Spleen (tissue), 7 donors: ENCODE measurements at regions not wholly inside any gene's neighbourhood (a gene's known extent, or its start where the extent isn't known, plus 50 kb on each side); places are given as distances from the start of the nearest gene placed in this dataset.

Experiments
- CTCF ChIP-seq, 11 experiments: fragments of 200-600 bp in 7 of 11; fragments of 450-650 bp in 4 of 11; sonication (generic) in 4 of 11; IDR thresholded peaks in 8 of 11; conservative IDR thresholded peaks in 3 of 11; 1 replicate in 7 of 11; 2 replicates in 4 of 11; pipeline versions ENCODE4 v1.4.0 to v1.8.0; 2016 to 2021; ENCODE audit warnings: antibody characterized with exemption in 11 of 11, inconsistent platforms in 4 of 11, mild to moderate bottlenecking in 1 of 11
- POLR2A ChIP-seq, 3 donors: fragments of 450-650 bp; IDR thresholded peaks; one replicate each; pipeline ENCODE4 v1.5.1; 2017; ENCODE audit warnings: antibody characterized with exemption in 3 of 3, mild to moderate bottlenecking in 1 of 3
- POLR2AphosphoS5 ChIP-seq, 3 donors: sonication (generic); formaldehyde crosslinking; IDR thresholded peaks; one replicate each; pipeline ENCODE4 v1.5.1; 2017; ENCODE audit warnings: antibody characterized with exemption in 3 of 3
- donor health status: DM: no; HTN: no; CAD: no; lungs with moderate emphysema.
- donor health status: DM: no; HTN: no; CAD: no.
- donor health status: DM: no; HTN: no; CAD: no.

DNA sequence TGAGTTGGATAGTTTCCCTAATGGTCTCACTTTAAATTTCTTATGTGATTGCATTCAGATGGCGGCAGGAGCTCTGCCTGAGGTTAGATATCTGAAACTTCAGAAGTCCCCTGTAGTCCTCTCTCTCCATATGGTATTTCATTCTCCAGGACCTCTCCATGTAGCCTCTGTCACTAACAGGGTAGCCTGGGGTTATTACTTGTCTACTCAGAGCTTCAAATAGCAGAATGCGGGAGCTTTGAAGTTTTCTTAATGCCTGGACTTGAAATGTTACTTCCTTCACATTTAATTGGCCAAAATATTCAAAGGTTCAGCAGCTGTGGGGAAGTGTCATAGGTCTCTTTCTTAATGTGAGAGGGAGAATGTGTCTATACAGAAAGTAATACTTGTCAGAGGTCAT is 1370.4 kb downstream of the GRIK2 start:
- TF ChIP-seq POLR2A (IDR thresholded peaks at IDR 0.05), result no peak
- no peak for TF ChIP-seq POLR2AphosphoS5 (IDR thresholded peaks at IDR 0.05)
- no peak for TF ChIP-seq CTCF (IDR thresholded peaks at IDR 0.05 in 8 of 11, conservative IDR thresholded peaks at IDR 0.05 in 3 of 11)
